Activated naive CD8-positive, alpha-beta T cell (primary cell): ENCODE measurements at regions not wholly inside any gene's neighbourhood (a gene's known extent, or its start where the extent isn't known, plus 50 kb on each side); places are given as distances from the start of the nearest gene placed in this dataset.
A peak's percentile ranks its signal among the peaks of the same experiment; 100 is the strongest.

Experiments used
- H3K27ac Mint-ChIP-seq: one replicate; pipeline ENCODE4 v1.8.0; 2021; ENCODE audit warnings: mixed read lengths
- H3K27me3 Mint-ChIP-seq: one replicate; pipeline ENCODE4 v1.8.0; 2021; ENCODE audit warnings: mixed read lengths
- H3K36me3 Mint-ChIP-seq: one replicate; pipeline ENCODE4 v1.8.0; 2021; ENCODE audit warnings: mixed read lengths
- H3K4me1 Mint-ChIP-seq: one replicate; pipeline ENCODE4 v1.8.0; 2021; ENCODE audit warnings: low read depth, mixed read lengths
- H3K4me3 Mint-ChIP-seq: one replicate; pipeline ENCODE4 v1.8.0; 2021; ENCODE audit warnings: mild to moderate bottlenecking, mixed read lengths
- H3K9me3 Mint-ChIP-seq: one replicate; pipeline ENCODE4 v1.8.0; 2021; ENCODE audit warnings: low read depth, mixed read lengths

GRCh38 chr2:177143444-177143843 lies 69.2 kb upstream of the HNRNPA3 start:
- no peaks in the 10 kb centered on the region for H3K36me3 Mint-ChIP-seq

GRCh38 chr2:177147093-177147694 lies 65.4 kb upstream of the HNRNPA3 start:
- Mint-ChIP-seq H3K4me3 (no peak overlapping the region), H3K27ac (no peak overlapping the region), H3K4me1 (peaks cover 16% of the 10 kb centered on the region), H3K9me3 (no peaks in the 10 kb centered on the region), H3K27me3 (peaks cover 38% of the 10 kb centered on the region), H3K36me3 (no peaks in the 10 kb centered on the region)

More at GRCh38 chr2:177143444-177143843, 69.2 kb upstream of the HNRNPA3 start:
- H3K27ac Mint-ChIP-seq, result no peak overlapping the region
- H3K9me3 Mint-ChIP-seq, result no peaks in the 10 kb centered on the region
- H3K4me1 Mint-ChIP-seq, result peaks cover 12% of the 10 kb centered on the region
- H3K27me3 Mint-ChIP-seq, result peaks cover 36% of the 10 kb centered on the region
- no peak overlapping the region for H3K4me3 Mint-ChIP-seq

- Mint-ChIP-seq H3K9me3 (no peaks in the 10 kb centered on the region), H3K27me3 (peaks cover 36% of the 10 kb centered on the region), H3K4me1 (peaks cover 16% of the 10 kb centered on the region), H3K4me3 (peak overlapping the region; percentile 88), H3K36me3 (no peaks in the 10 kb centered on the region), H3K27ac (no peak overlapping the region)
Measured at GRCh38 chr2:177147834-177148445, 64.7 kb upstream of the HNRNPA3 start.

GRCh38 chr2:177148477-177149154 lies 64.0 kb upstream of the HNRNPA3 start:
- no peaks in the 10 kb centered on the region for H3K36me3 Mint-ChIP-seq
- no peaks in the 10 kb centered on the region for H3K9me3 Mint-ChIP-seq
- H3K4me1 Mint-ChIP-seq, result peaks cover 16% of the 10 kb centered on the region
- H3K27me3 Mint-ChIP-seq, result peaks cover 36% of the 10 kb centered on the region
- H3K27ac Mint-ChIP-seq, result no peak overlapping the region
- H3K4me3 Mint-ChIP-seq, result peak overlapping the region; percentile 88

GRCh38 chr2:177149155-177149503 lies 63.5 kb upstream of the HNRNPA3 start:
- Mint-ChIP-seq H3K36me3 (no peaks in the 10 kb centered on the region), H3K27me3 (peaks cover 36% of the 10 kb centered on the region), H3K4me1 (peaks cover 20% of the 10 kb centered on the region), H3K9me3 (no peaks in the 10 kb centered on the region), H3K4me3 (peak overlapping the region; percentile 88), H3K27ac (no peak overlapping the region)

- Mint-ChIP-seq H3K9me3 (no peaks in the 10 kb centered on the region), H3K4me1 (peaks cover 8% of the 10 kb centered on the region), H3K27ac (no peak overlapping the region), H3K27me3 (peaks cover 11% of the 10 kb centered on the region), H3K36me3 (no peaks in the 10 kb centered on the region), H3K4me3 (no peak overlapping the region)
Measured at GRCh38 chr2:177153805-177154204, 58.8 kb upstream of the HNRNPA3 start.

GRCh38 chr2:177154809-177155208 lies 57.8 kb upstream of the HNRNPA3 start:
- peaks cover 6% of the 10 kb centered on the region for H3K4me1 Mint-ChIP-seq
- peaks cover 5% of the 10 kb centered on the region for H3K27me3 Mint-ChIP-seq
- no peaks in the 10 kb centered on the region for H3K36me3 Mint-ChIP-seq
- no peak overlapping the region for H3K4me3 Mint-ChIP-seq
- H3K9me3 Mint-ChIP-seq, result no peaks in the 10 kb centered on the region
- no peak overlapping the region for H3K27ac Mint-ChIP-seq

- no peaks in the 10 kb centered on the region for H3K9me3 Mint-ChIP-seq
Measured at GRCh38 chr2:177155631-177156030, 57.0 kb upstream of the HNRNPA3 start.

GRCh38 chr2:177161741-177162460 lies 50.7 kb upstream of the HNRNPA3 start:
- H3K27ac Mint-ChIP-seq, result no peak overlapping the region
- H3K36me3 Mint-ChIP-seq, result no peaks in the 10 kb centered on the region
- peaks cover 2% of the 10 kb centered on the region for H3K27me3 Mint-ChIP-seq

More at GRCh38 chr2:177155631-177156030, 57.0 kb upstream of the HNRNPA3 start:
- H3K4me3 Mint-ChIP-seq, result no peak overlapping the region
- H3K36me3 Mint-ChIP-seq, result no peaks in the 10 kb centered on the region
- H3K27me3 Mint-ChIP-seq, result peaks cover 6% of the 10 kb centered on the region
- H3K27ac Mint-ChIP-seq, result no peak overlapping the region
- peaks cover 6% of the 10 kb centered on the region for H3K4me1 Mint-ChIP-seq

More at GRCh38 chr2:177161741-177162460, 50.7 kb upstream of the HNRNPA3 start:
- H3K9me3 Mint-ChIP-seq, result no peaks in the 10 kb centered on the region
- peaks cover 15% of the 10 kb centered on the region for H3K4me1 Mint-ChIP-seq
- no peak overlapping the region for H3K4me3 Mint-ChIP-seq
